Stomach (tissue), 8 donors: ENCODE measurements at regions not wholly inside any gene's neighbourhood (a gene's known extent, or its start where the extent isn't known, plus 50 kb on each side); places are given as distances from the start of the nearest gene placed in this dataset.

Experiments used
- DNase-seq, 2 donors: peaks; one replicate each; pipeline versions ENCODE4 v3.0.0 to v3.0.0-alpha.2; 2013 to 2019
- H3K27ac ChIP-seq, 5 donors: fragments of 200-600 bp in 4 of 5; sonication (generic) in 4 of 5; one replicate each; pipeline ENCODE4 v1.5.1; 2013 to 2019; ENCODE audit warnings: mild to moderate bottlenecking in 1 of 5, moderate library complexity in 1 of 5
- H3K27me3 ChIP-seq, 3 donors: fragments of 200-600 bp; sonication (generic); one replicate each; pipeline ENCODE4 v1.5.1; 2017 to 2019; ENCODE audit warnings: mixed run types in 1 of 3
- H3K36me3 ChIP-seq, 4 donors: fragments of 200-600 bp; sonication (generic); 1 replicate in 3 of 4; 2 replicates in 1 of 4; pipeline ENCODE4 v1.5.1; 2016 to 2019
- H3K4me1 ChIP-seq, 4 donors: fragments of 200-600 bp; sonication (generic); one replicate each; pipeline ENCODE4 v1.5.1; 2016 to 2019
- H3K4me3 ChIP-seq, 4 donors: fragments of 200-600 bp; sonication (generic) in 3 of 4; one replicate each; pipeline ENCODE4 v1.5.1; 2016 to 2019; ENCODE audit warnings: mild to moderate bottlenecking in 1 of 4
- H3K9me3 ChIP-seq, 4 donors: fragments of 200-600 bp; sonication (generic); one replicate each; pipeline ENCODE4 v1.5.1; 2016 to 2019
- CTCF ChIP-seq, 7 experiments: fragments of 450-650 bp in 4 of 7; fragments of 200-600 bp in 3 of 7; sonication (generic) in 3 of 7; IDR thresholded peaks; one replicate each; pipeline ENCODE4 v1.5.1; 2016 to 2019; ENCODE audit warnings: antibody characterized with exemption in 7 of 7, control low read depth in 2 of 7, mild to moderate bottlenecking in 1 of 7
- EP300 ChIP-seq: sonication (generic); formaldehyde crosslinking; IDR thresholded peaks from one replicate; pipeline ENCODE4 v1.6.1; 2017; ENCODE audit warnings: antibody characterized with exemption
- POLR2A ChIP-seq, 4 donors: fragments of 450-650 bp; IDR thresholded peaks; one replicate each; pipeline ENCODE4 v1.6.1; 2016; ENCODE audit warnings: antibody characterized with exemption in 4 of 4, control low read depth in 2 of 4, mild to moderate bottlenecking in 1 of 4, moderate library complexity in 1 of 4
- POLR2AphosphoS5 ChIP-seq, 3 donors: sonication (generic); formaldehyde crosslinking; IDR thresholded peaks; one replicate each; pipeline ENCODE4 v1.6.1; 2016; ENCODE audit warnings: antibody characterized with exemption in 3 of 3
- WGBS, 5 donors: extraction: QIAGEN DNeasy Blood & Tissue Kit in 3 of 5; methylation state at CpG; one replicate each; pipeline versions ENCODE4 v1.1.5 to v1.1.7; 2013 to 2018; 5-methylcytosine and 5-hydroxymethylcytosine counted together
- intact Hi-C: fragments of 100-400 bp; cut with DNase I; formaldehyde crosslinking; loops from one replicate; pipeline ENCODE4 v1.15.1; 2023; ENCODE audit warnings: low total_unique reads
- donor health status: healthy with polysubstance abuse.
- donor health status: Bipolar disorder and iron deficiency.
- donor health status: healthy.

GRCh38 chr15:91429973-91430372 is 329.9 kb downstream of the SV2B start:
- H3K4me3 ChIP-seq, result no peak overlapping the region
- peak overlapping the region in 1 of 5 donors; percentile 6 for H3K27ac ChIP-seq
- TF ChIP-seq EP300 (no peak), POLR2AphosphoS5 (IDR thresholded peaks at IDR 0.05) (no peak), POLR2A (IDR thresholded peaks at IDR 0.05) (no peak), CTCF (IDR thresholded peaks at IDR 0.05) (no peak)
- no peak for DNase-seq
- WGBS, 5 donors, result 67 to 95% (median 91%) methylated on average over 9 of the region's 9 CpGs
- H3K27me3 ChIP-seq, result no peaks in the 10 kb centered on the region
- H3K9me3 ChIP-seq, result peaks cover 0 to 3% (median 0%) of the 10 kb centered on the region in 4 donors
- no peaks in the 10 kb centered on the region for H3K36me3 ChIP-seq
- H3K4me1 ChIP-seq, result no peaks in the 10 kb centered on the region
- intact Hi-C loops, result no loop called here

- TF ChIP-seq POLR2AphosphoS5 (IDR thresholded peaks at IDR 0.05), result no peak
- no peak for TF ChIP-seq EP300
- TF ChIP-seq CTCF (IDR thresholded peaks at IDR 0.05), result no peak
- TF ChIP-seq POLR2A (IDR thresholded peaks at IDR 0.05), result no peak
- 47 to 65% (median 58%) methylated on average over 8 of the region's 8 CpGs for WGBS, 5 donors
Observed at GRCh38 chr15:91431041-91431715, 331.1 kb downstream of the SV2B start.

GRCh38 chr15:91435113-91435512 is 335.1 kb downstream of the SV2B start:
- no peaks in the 10 kb centered on the region for H3K36me3 ChIP-seq
- H3K4me3 ChIP-seq, result no peak overlapping the region
- peaks cover 0 to 3% (median 0%) of the 10 kb centered on the region in 4 donors for H3K9me3 ChIP-seq
- no peaks in the 10 kb centered on the region for H3K4me1 ChIP-seq
- no peak for TF ChIP-seq EP300
- TF ChIP-seq POLR2A (IDR thresholded peaks at IDR 0.05), result no peak
- TF ChIP-seq CTCF (IDR thresholded peaks at IDR 0.05), result no peak
- no peak for TF ChIP-seq POLR2AphosphoS5 (IDR thresholded peaks at IDR 0.05)
- no peaks in the 10 kb centered on the region for H3K27me3 ChIP-seq
- no peak overlapping the region for H3K27ac ChIP-seq
- no peak for DNase-seq
- WGBS, 5 donors, result 72 to 90% (median 87%) methylated on average over 2 of the region's 2 CpGs
- intact Hi-C loops, result no loop called here

More at GRCh38 chr15:91431041-91431715, 331.1 kb downstream of the SV2B start:
- H3K4me3 ChIP-seq, result no peak overlapping the region
- intact Hi-C loops, result no loop called here
- no peak overlapping the region for H3K27ac ChIP-seq
- no peak for DNase-seq
- H3K36me3 ChIP-seq, result no peaks in the 10 kb centered on the region
- H3K27me3 ChIP-seq, result no peaks in the 10 kb centered on the region
- peaks cover 0 to 3% (median 0%) of the 10 kb centered on the region in 4 donors for H3K9me3 ChIP-seq
- no peaks in the 10 kb centered on the region for H3K4me1 ChIP-seq

GRCh38 chr15:91444656-91445055 is 344.6 kb downstream of the SV2B start:
- intact Hi-C loops, result no loop called here
- WGBS, 5 donors, result 70 to 88% (median 77%) methylated on average over 3 of the region's 3 CpGs
- TF ChIP-seq CTCF (IDR thresholded peaks at IDR 0.05) (no peak), POLR2A (IDR thresholded peaks at IDR 0.05) (no peak), EP300 (no peak), POLR2AphosphoS5 (IDR thresholded peaks at IDR 0.05) (no peak)

More at GRCh38 chr15:91444656-91445055, 344.6 kb downstream of the SV2B start:
- no peaks in the 10 kb centered on the region for H3K27me3 ChIP-seq
- peaks cover 0 to 6% (median 0%) of the 10 kb centered on the region in 4 donors for H3K4me1 ChIP-seq
- no peak for DNase-seq
- peaks cover 0 to 6% (median 0%) of the 10 kb centered on the region in 4 donors for H3K9me3 ChIP-seq
- H3K4me3 ChIP-seq, result no peak overlapping the region
- no peak overlapping the region for H3K27ac ChIP-seq
- no peaks in the 10 kb centered on the region for H3K36me3 ChIP-seq
